ENCODE measurements at regions not wholly inside any gene's neighbourhood (a gene's known extent, or its start where the extent isn't known, plus 50 kb on each side); places are given as distances from the start of the nearest gene placed in this dataset.

- no peaks in the 10 kb centered on the region for H3K27me3 Mint-ChIP-seq (ENCODE audit: unreplicated experiment)
- CTCF ChIA-PET, result interaction anchor here (0.6 to 0.7 kb wide), 2 partner anchors 20 to 648 kb away, joined by 3 to 4 read pairs; no protein-coding TSS in a partner anchor
- no peaks in the 10 kb centered on the region for H3K36me3 Mint-ChIP-seq (ENCODE audit: insufficient read depth, unreplicated experiment)
- TF ChIP-seq CTCF (IDR thresholded peaks at IDR 0.05; ENCODE audit: unreplicated experiment), result no peak
- no peak for DNase-seq
- no peak overlapping the region for H3K4me3 Mint-ChIP-seq (ENCODE audit: low read depth, unreplicated experiment)
- H3K9me3 Mint-ChIP-seq (ENCODE audit: low read depth, unreplicated experiment), result no peaks in the 10 kb centered on the region
- H3K27ac Mint-ChIP-seq (ENCODE audit: unreplicated experiment), result no peak overlapping the region
- intact Hi-C loops (cut with micrococcal nuclease; ENCODE audit: unreplicated experiment), result no loop called here
- H3K4me1 Mint-ChIP-seq (ENCODE audit: low read depth, unreplicated experiment), result peaks cover 20% of the 10 kb centered on the region
- BruUV-seq (replicated peaks), result no TSS peak
These were observed 251.1 kb upstream of the DIAPH2 start for GRCh38 chrX:96433409-96434077.

DNA sequence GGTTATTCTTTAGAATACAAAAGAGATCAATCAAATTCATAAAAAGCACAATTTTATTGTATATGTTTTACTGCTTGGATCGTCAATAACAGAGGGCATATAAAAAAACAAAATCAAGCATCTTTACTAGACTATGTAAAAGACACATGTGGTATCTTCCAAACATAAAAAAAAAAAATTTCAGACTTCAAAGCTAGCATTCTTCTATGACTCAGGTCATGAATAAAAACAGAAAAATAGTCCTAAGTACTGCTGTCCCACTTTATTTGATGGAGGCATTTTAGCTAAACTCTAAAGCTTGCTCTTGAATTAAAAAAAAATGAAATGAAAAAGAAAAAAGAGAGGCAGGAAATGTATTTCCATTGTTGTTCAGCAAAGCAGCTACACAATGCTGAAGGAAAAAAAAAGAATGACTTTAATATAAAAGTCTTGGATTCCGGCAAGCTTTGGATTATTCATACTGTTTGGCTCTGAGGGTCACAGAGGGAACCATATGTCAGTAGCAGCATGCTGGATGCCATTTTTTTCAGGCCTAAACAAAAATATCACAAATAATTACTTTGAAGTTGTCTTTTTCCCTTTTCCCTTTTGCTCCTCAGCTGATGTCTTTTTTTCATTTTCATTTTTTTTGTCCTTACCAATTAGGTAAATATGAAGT lies 249.1 kb upstream of the DIAPH2 start:
- H3K36me3 Mint-ChIP-seq (ENCODE audit: insufficient read depth, unreplicated experiment), result no peaks in the 10 kb centered on the region
- no TSS peak for BruUV-seq (replicated peaks)
- no peak overlapping the region for H3K4me3 Mint-ChIP-seq (ENCODE audit: low read depth, unreplicated experiment)
- intact Hi-C loops (cut with micrococcal nuclease; ENCODE audit: unreplicated experiment), result no loop called here
- no peaks in the 10 kb centered on the region for H3K27me3 Mint-ChIP-seq (ENCODE audit: unreplicated experiment)
- no peak overlapping the region for H3K27ac Mint-ChIP-seq (ENCODE audit: unreplicated experiment)
- peaks cover 18% of the 10 kb centered on the region for H3K4me1 Mint-ChIP-seq (ENCODE audit: low read depth, unreplicated experiment)
- no peak for TF ChIP-seq CTCF (IDR thresholded peaks at IDR 0.05; ENCODE audit: unreplicated experiment)
- H3K9me3 Mint-ChIP-seq (ENCODE audit: low read depth, unreplicated experiment), result no peaks in the 10 kb centered on the region
- CTCF ChIA-PET, result no interaction called here
- no peak for DNase-seq

DNA sequence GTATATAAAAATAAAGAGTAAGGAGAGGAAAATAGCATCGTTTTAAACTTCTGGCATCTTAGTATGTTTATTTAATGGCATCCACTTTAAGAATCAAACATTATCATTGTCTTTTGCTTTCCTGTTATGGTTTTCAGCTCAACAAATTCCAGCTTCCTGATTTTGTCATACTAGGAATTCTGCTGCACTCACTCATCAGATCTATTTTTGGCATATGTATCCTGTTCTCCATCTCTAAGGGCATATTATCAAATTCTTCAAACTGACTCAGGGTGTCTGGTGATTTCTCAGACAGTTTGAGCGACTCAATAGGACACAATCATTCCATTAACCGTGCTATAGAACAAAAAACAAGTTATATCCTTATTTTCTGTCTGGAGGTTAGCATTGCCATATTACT lies 248.5 kb upstream of the DIAPH2 start:
- Mint-ChIP-seq H3K36me3 (ENCODE audit: insufficient read depth, unreplicated experiment) (no peaks in the 10 kb centered on the region), H3K4me1 (ENCODE audit: low read depth, unreplicated experiment) (peaks cover 12% of the 10 kb centered on the region), H3K27ac (ENCODE audit: unreplicated experiment) (no peak overlapping the region), H3K9me3 (ENCODE audit: low read depth, unreplicated experiment) (no peaks in the 10 kb centered on the region), H3K4me3 (ENCODE audit: low read depth, unreplicated experiment) (no peak overlapping the region), H3K27me3 (ENCODE audit: unreplicated experiment) (no peaks in the 10 kb centered on the region)
- no TSS peak for BruUV-seq (replicated peaks)
- intact Hi-C loops (cut with micrococcal nuclease; ENCODE audit: unreplicated experiment), result no loop called here
- CTCF ChIA-PET, result no interaction called here
- DNase-seq, result no peak
- no peak for TF ChIP-seq CTCF (IDR thresholded peaks at IDR 0.05; ENCODE audit: unreplicated experiment)

- H3K9me3 Mint-ChIP-seq (ENCODE audit: low read depth, unreplicated experiment), result no peaks in the 10 kb centered on the region
- intact Hi-C loops (cut with micrococcal nuclease; ENCODE audit: unreplicated experiment), result no loop called here
- CTCF ChIA-PET, result no interaction called here
- TF ChIP-seq CTCF (IDR thresholded peaks at IDR 0.05; ENCODE audit: unreplicated experiment), result no peak
- no peak overlapping the region for H3K27ac Mint-ChIP-seq (ENCODE audit: unreplicated experiment)
- H3K4me3 Mint-ChIP-seq (ENCODE audit: low read depth, unreplicated experiment), result no peak overlapping the region
- no peaks in the 10 kb centered on the region for H3K36me3 Mint-ChIP-seq (ENCODE audit: insufficient read depth, unreplicated experiment)
- DNase-seq, result no peak
- no peaks in the 10 kb centered on the region for H3K4me1 Mint-ChIP-seq (ENCODE audit: low read depth, unreplicated experiment)
- no peaks in the 10 kb centered on the region for H3K27me3 Mint-ChIP-seq (ENCODE audit: unreplicated experiment)
- BruUV-seq (replicated peaks), result no TSS peak
These were observed 245.8 kb upstream of the DIAPH2 start for GRCh38 chrX:96438803-96439202.
